Mucosa of descending colon (tissue), 3 donors: ENCODE measurements at regions not wholly inside any gene's neighbourhood (a gene's known extent, or its start where the extent isn't known, plus 50 kb on each side); places are given as distances from the start of the nearest gene placed in this dataset.

Source experiments
- ATAC-seq: fragments of 200-7000 bp; cut with Tn5 transposase; one replicate; pipeline ENCODE4 v1.9.1; 2020; ENCODE audit warnings: mild to moderate bottlenecking, moderate library complexity
- DNase-seq, 3 donors: peaks; one replicate each; pipeline ENCODE4 v3.0.0-alpha.2; 2020
- H3K36me3 ChIP-seq: fragments of 200-600 bp; one replicate; pipeline ENCODE4 v1.8.0; 2021; ENCODE audit warnings: low read depth, mild to moderate bottlenecking
- H3K4me1 ChIP-seq: fragments of 200-600 bp; one replicate; pipeline ENCODE4 v1.8.0; 2021; ENCODE audit warnings: low read depth, mild to moderate bottlenecking
- H3K4me3 ChIP-seq: fragments of 200-600 bp; one replicate; pipeline ENCODE4 v1.8.0; 2021; ENCODE audit warnings: mild to moderate bottlenecking
- H3K9me3 ChIP-seq: fragments of 200-600 bp; one replicate; pipeline ENCODE4 v1.8.0; 2021; ENCODE audit warnings: mild to moderate bottlenecking
- CTCF ChIP-seq: fragments of 200-600 bp; IDR thresholded peaks from one replicate; pipeline ENCODE4 v1.8.0; 2022; ENCODE audit warnings: antibody characterized with exemption, mild to moderate bottlenecking
- intact Hi-C, 2 donors: fragments of 100-400 bp; cut with DNase I in 1 of 2; cut with micrococcal nuclease in 1 of 2; formaldehyde crosslinking; loops; one replicate each; pipeline versions ENCODE4 v1.11.0 to v1.11.1; 2022; cut with DNase I, micrococcal nuclease
- donor health status: DM: no; HTN: no; CAD: no; lungs with moderate emphysema.
- donor health status: DM: no; HTN: no; CAD: no.
- donor health status: DM: no; HTN: yes; CAD: no.

GRCh38 chr12:67827820-67828383, 161.3 kb upstream of the IFNG-AS1 start:
- no peak overlapping the region for H3K4me3 ChIP-seq
- DNase-seq (peak in 1 of 3 donors; percentile 28), ATAC-seq (peak; percentile 91)
- intact Hi-C loops, result no loop called here
- no peaks in the 10 kb centered on the region for H3K4me1 ChIP-seq
- H3K36me3 ChIP-seq, result no peaks in the 10 kb centered on the region
- no peak for TF ChIP-seq CTCF
- no peaks in the 10 kb centered on the region for H3K9me3 ChIP-seq

- no peak for TF ChIP-seq CTCF
- intact Hi-C loops, result no loop called here
- H3K36me3 ChIP-seq, result no peaks in the 10 kb centered on the region
- ATAC-seq (no peak), DNase-seq (no peak)
- no peak overlapping the region for H3K4me3 ChIP-seq
- no peaks in the 10 kb centered on the region for H3K9me3 ChIP-seq
- H3K4me1 ChIP-seq, result no peaks in the 10 kb centered on the region
Measured at GRCh38 chr12:67829896-67830295, 159.4 kb upstream of the IFNG-AS1 start.

GRCh38 chr12:67832155-67832554, 157.1 kb upstream of the IFNG-AS1 start:
- no peaks in the 10 kb centered on the region for H3K4me1 ChIP-seq
- intact Hi-C loops, result no loop called here
- ATAC-seq (no peak), DNase-seq (no peak)
- no peaks in the 10 kb centered on the region for H3K36me3 ChIP-seq
- TF ChIP-seq CTCF, result no peak
- no peak overlapping the region for H3K4me3 ChIP-seq
- no peaks in the 10 kb centered on the region for H3K9me3 ChIP-seq

GRCh38 chr12:67833602-67834001, 155.6 kb upstream of the IFNG-AS1 start:
- ATAC-seq (no peak), DNase-seq (no peak)
- no peaks in the 10 kb centered on the region for H3K36me3 ChIP-seq
- intact Hi-C loops, result no loop called here
- no peaks in the 10 kb centered on the region for H3K9me3 ChIP-seq
- no peaks in the 10 kb centered on the region for H3K4me1 ChIP-seq
- TF ChIP-seq CTCF, result no peak
- no peak overlapping the region for H3K4me3 ChIP-seq

DNA sequence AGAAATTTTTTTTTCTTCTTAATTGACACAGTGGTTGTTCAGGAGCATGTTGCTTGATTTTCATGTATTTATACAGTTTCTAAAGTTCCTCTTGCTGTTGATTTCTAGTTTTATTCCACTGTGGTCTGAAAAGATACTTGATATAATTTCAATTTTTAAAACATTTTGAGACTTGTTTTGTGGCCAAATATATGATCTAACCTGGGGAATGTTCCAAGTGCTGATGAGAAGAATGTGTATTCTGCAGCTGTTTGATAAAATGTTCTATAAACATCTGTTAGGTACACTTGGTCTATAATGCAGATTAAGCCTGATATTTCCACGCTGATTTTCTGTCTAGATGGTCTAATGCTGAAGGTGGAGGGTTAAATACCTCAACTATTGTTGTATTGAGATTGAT, 151.4 kb upstream of the IFNG-AS1 start:
- DNase-seq, result no peak
- no peak for ATAC-seq
- Histone ChIP-seq H3K36me3 (no peaks in the 10 kb centered on the region), H3K4me3 (no peak overlapping the region), H3K4me1 (no peaks in the 10 kb centered on the region), H3K9me3 (no peaks in the 10 kb centered on the region)
- intact Hi-C loops, result no loop called here
- no peak for TF ChIP-seq CTCF

GRCh38 chr12:67842124-67842523, 147.1 kb upstream of the IFNG-AS1 start:
- TF ChIP-seq CTCF, result no peak
- Histone ChIP-seq H3K9me3 (no peaks in the 10 kb centered on the region), H3K4me1 (no peaks in the 10 kb centered on the region), H3K4me3 (no peak overlapping the region), H3K36me3 (no peaks in the 10 kb centered on the region)
- DNase-seq (no peak), ATAC-seq (no peak)
- intact Hi-C loops, result no loop called here
